ENCODE measurements at regions not wholly inside any gene's neighbourhood (a gene's known extent, or its start where the extent isn't known, plus 50 kb on each side); places are given as distances from the start of the nearest gene placed in this dataset.

- TF ChIP-seq CTCF (IDR thresholded peaks at IDR 0.05; ENCODE audit: borderline replicate concordance, extremely low read depth, low read length, poor library complexity, severe bottlenecking): no peak
- no peak for TF ChIP-seq EZH2 (IDR thresholded peaks at IDR 0.05; ENCODE audit: borderline replicate concordance, low read depth, low read length, severe bottlenecking)
These were observed 53.9 kb upstream of the CTAGE1 start for GRCh38 chr18:22471546-22472131.

All from DND-41 (cell line).